ENCODE measurements at regions not wholly inside any gene's neighbourhood (a gene's known extent, or its start where the extent isn't known, plus 50 kb on each side); places are given as distances from the start of the nearest gene placed in this dataset.

- TF ChIP-seq CTCF (IDR thresholded peaks at IDR 0.05): no peak
- no peak for TF ChIP-seq POLR2A (IDR thresholded peaks at IDR 0.05)
Measured at GRCh38 chr4:179123084-179123483, 1680.8 kb upstream of the AGA start.
